SW 1271 (cell line): ENCODE measurements at regions not wholly inside any gene's neighbourhood (a gene's known extent, or its start where the extent isn't known, plus 50 kb on each side); places are given as distances from the start of the nearest gene placed in this dataset.
"Not testable (repeated sequence)": the region's sequence is repeated elsewhere in the genome, so short reads cannot be mapped to it uniquely, and the experiment has no call there.

Experiments
- DNase-seq, 2 experiments: peaks; one replicate each; lab custom pipeline; 2025; lab: John Stamatoyannopoulos, UW

DNA sequence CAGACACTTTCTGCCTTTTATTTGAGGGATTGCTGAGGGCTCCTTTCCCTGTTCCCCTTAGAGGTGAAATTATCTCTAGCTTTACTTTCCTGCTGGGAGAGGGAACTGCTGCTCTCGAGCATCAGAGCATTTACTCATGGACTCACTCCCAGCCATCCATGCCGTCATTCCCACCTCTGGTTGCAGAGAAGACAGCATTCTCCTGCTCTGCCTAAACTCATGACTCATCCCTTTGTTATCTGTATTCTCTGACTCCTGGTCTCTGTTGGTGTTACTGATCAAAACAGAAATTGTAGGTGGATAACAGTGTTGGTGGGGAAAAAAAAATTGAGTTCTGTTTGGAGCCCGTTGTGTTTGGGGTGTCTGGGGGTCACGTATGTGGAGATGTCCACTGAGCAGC, 159.3 kb downstream of the TTC8 start:
- peak; percentile 12 to 88 for DNase-seq

DNA sequence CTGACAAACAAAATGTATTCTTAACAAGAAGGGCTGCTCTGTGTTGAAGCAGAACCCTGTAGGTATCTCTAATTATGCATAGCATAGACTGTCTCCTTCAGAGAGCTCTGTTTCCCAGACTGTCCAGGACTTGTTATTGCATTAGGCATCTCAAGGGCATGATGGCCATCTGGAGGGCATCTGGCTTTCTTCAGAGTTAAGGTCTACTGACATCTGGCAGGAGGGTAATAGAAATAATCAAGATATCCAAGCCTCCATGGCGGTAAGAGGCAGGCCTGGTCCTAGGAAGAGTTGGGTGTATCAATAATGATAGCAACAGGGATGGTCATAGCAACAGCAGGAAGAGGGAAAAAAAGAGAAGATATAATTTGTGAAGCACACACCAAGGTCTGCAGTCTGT, 161.2 kb downstream of the TTC8 start:
- no peak for DNase-seq

DNA sequence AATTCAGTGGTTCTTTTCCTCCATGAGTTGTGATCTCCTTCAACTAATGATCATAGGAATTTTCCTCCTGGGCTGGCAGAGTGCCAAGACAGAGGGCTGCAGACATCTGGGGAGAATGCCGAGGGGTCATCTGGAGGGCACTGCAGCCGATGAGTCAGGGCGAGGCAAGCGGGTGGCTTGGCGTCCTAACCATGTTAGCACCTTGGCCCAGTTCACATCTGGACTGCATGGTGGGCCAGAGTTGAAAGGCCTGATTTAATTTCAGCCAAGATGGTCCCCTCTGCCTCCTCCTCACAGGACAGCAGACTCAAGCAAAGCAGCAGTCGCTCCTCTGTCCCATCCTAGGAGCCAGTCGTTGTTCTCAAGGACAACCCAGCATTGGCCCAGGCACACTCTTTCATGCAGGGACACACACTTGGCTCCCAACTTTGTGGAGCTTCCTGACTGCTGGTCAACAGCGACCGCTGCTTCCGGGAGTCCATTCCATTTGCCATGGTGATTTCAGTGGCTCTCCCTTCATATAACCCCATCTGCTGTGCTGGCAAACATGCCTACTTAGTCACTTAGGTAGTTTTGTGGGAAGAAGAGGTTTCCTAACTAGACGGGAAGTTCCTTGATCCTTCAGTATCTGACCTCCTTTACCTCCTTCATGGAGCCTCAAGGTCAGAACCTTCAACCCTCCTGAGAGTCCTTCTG, 161.8 kb downstream of the TTC8 start:
- peak in 1 of 2 experiments; percentile 40 for DNase-seq

DNA sequence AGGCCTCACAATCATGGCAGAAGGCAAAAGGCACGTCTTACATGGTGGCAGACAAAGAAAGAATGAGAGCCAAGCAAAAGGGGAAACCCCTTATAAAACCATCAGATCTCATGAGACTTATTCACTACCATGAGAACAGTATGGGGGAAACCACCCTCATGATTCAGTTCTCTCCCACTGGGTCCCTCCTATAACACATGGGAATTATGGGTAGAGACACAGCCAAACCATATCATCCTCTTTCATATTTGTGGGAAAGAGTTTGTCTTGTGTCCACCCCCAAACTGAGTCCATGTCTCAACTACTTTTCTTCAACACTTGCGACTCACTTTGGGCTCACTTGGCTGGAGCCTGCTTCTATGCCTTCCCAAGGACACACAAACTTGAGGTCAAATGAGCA, 162.5 kb downstream of the TTC8 start:
- DNase-seq, result not testable (repeated sequence)

DNA sequence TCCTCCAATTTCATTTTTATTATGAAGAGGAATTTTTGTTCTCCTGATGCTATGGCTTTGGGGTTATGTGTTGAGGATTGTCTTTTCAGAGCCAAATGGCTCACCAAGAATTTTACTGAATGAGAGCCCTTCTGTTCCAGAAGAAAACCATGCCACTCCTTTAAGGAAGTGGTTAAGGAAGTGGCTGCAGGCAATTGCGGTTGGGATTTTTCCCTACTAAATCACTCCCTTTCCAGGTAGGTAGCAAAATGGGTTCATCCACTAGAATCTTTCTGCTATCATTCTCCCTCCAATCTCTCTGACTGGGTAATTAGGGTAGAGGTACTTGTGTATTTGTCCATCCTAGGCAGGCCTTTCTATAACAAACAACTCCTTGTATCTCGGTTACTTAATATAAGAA, 163.1 kb downstream of the TTC8 start:
- peak in 1 of 2 experiments; percentile 5 for DNase-seq

DNA sequence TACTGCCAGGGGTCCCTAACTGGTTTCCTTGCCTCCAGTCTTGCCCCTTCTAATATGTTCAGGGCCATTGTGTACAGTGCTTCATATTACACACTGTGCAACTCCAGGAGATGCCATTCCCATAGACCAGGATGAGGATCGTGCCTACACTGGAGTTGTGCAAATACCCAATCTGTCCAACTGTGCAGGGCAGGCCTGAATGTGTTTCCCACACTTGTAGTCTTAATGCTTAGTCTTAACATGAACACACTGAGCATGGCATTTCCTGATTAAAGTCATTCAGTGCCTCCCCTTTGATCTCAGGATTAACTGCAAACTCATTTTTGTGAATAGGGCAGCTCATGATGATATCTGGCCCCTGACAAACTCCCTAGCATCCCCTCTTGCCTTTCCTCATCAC, 165.5 kb downstream of the TTC8 start:
- DNase-seq, result no peak

DNA sequence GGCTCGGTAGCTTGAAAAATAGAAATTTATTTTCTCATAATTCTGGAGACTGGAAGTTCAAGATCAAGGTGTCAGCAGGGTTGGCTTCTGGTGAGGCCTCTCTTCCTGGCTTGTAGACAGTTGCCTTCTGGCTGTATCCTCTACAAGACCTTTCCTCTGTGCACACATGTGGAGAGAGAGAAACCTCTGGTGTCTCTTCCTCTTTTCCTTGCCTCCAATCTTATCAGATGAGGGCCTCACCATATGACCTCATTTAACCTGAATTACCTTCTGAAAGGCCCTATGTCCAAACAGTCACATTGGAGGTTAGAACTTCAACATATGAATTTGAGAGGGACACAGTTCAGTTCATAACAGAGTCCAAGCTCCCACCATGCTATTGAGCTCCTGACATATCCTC, 166.4 kb downstream of the TTC8 start:
- DNase-seq, result no peak

DNA sequence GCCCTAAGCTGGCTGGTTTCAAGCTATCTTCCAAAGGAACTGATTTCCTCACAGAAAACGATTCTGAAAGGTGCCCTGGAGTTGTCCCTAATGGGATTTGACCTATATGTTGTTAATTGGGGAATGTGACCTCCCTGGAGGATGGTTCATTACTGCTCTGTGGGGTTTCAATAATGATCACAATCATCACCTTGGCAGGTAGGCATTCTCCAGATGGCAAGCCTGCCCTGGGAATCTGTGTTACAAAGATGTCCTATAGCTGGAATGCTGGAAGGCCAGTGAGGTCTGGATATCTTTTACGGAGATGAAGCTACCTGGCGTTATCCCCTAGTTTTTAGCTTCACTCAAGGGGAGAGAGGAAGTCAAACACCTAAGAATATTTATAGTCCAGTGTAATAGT, 167.6 kb downstream of the TTC8 start:
- no peak for DNase-seq

DNA sequence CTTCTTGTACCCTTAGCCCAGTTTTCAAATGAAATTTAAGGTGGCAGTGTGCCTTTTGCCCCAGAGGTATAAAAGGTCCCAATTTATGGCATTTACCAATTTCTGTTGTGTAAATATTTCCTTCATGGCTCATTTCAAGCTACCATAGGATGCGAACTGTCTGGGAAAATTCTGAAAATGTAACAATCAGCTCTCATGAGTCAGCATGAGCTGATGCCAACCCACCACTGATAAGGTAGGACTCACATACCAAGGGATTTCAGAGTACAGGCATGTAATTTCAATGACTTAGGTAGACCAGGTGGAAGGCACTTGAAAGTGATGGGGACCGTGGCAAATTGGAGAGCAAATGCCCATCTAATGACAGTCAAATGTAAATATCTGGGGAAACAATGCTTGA, 169.5 kb downstream of the TTC8 start:
- DNase-seq, result peak in 1 of 2 experiments; percentile 8

DNA sequence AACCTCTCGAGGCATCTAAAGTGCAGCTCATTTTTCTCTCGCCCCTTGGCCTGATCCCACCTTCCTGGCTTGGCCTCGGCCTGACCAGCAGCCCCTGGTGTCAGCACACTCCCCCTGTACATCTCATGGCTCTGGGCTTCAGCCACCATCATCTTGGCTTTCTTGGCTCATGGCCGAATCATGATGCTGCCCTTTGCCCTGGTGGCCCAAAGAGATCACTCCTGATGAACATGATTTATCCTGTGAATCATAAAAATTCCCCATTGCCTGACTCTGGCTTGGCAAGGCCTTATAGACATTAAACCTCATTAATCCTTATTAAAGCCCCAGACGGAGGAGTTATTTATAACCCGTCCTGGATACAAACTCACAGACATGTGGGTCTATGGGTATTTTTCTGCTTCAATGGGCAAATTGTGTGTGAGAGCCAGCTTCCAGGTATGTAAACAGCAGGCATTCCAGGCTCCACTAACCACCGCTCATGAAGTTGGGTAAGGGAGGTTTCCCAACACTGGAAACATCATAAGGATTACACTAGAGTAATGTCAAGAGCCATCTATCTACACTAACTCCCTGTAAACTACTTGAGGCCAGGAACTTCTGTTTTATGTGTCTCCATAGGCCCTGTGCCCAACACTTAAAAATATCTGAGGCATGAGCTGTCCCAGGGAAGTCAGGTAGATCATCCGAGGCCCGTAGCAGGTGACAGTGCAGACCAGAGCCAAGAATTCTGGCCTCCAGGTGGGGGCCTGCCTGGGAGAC, 171.2 kb downstream of the TTC8 start:
- no peak for DNase-seq

DNA sequence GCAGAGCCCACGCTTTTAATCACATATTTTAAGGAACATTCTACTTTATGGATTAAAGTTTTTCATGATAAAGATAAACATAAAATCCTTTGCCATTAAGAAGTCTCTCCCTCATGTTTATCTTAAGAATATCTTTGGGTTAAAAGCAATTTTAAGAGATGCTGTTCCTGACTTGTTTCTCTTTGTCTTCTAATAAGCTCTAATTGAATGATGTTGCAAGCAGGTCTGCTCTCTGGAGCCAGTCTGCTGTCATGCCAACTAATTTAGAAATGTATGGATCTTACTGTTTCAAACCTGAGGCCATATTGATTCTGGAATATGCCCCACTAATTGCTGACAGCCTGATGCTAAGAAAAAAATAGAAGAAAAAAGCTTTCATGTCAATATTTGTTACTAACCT, 173.6 kb downstream of the TTC8 start:
- DNase-seq, result no peak

DNA sequence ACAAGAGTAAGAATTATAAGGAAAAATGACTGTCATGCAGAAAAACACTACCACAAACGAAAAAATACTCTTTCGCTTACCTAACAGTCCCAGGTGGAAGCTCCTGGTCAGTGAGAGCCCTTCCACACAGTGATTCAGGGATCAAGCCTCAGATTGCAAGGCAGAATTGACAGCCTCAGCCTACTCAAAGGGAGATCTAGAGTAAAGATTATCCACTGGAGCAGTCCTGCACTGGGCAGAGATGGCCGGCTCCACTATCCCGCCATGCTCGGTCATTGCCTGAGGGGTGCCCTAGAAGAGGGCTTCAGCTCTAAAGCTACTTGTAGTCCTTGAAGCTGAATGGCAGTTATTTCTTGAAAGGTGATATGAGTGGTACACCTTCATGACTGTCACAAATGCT, 174.7 kb downstream of the TTC8 start:
- no peak for DNase-seq

DNA sequence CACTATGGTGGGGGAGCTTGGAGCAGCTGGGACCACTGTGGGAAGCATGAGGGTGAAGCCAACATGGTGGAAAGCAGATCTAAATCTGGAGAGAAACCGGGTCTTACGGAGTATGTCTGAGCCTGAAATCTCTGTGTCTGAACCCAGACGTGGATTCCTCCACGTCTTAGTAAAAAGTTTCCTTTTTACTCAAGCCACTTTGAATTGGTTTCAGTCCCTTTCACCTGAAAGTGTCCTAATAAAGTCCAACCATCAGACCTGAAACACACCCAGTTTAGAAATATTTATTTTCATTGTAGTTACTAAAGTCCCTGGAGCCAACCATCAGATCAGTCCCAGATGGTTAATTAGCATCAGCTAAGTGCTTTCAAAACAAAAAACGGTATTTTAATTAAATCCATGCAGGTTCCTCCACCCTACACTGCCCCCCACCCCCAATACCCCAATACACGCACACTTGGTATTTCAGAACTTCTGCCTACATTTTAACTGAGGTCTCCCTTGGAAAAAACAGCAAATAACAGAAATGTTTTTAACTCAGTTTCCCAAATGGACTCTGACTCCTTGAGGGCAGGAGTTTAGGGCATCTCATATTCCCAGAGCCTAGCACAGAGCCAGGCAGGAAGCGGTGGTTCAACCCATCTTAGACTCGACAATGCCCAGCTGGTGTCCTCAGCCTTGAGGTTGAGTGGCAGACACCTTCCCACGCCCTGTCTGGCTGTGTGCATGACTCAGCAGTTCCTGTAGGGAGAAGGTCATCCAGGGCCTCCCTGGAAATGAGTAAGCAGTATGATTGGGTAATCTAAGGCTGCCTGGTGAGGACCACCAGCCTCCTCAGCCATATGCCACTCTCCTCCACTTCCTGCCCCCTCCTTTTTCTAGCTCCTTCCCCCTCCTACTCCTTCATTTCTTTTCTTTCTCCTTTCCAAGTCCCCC, 175.8 kb downstream of the TTC8 start:
- DNase-seq, result peak; percentile 64 to 85

DNA sequence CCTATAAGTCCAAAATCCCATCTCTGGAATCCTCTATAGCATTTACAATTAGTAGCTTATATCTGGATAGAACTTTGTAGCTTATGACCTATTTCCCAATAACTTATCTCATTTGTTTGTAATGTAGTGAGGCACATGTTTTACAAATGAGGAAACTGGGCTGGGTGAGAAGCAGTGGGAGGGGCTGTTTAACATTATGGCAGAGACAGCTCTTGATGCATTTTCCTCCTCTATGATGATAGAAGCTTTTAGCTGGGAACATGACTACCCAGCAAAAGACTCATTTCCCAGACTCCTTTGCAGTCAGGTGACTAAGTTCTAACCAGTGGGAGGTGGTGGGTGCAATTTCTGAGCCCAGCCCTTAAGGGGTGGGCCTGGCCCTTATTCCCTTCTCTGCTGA, 179.7 kb downstream of the TTC8 start:
- no peak for DNase-seq

DNA sequence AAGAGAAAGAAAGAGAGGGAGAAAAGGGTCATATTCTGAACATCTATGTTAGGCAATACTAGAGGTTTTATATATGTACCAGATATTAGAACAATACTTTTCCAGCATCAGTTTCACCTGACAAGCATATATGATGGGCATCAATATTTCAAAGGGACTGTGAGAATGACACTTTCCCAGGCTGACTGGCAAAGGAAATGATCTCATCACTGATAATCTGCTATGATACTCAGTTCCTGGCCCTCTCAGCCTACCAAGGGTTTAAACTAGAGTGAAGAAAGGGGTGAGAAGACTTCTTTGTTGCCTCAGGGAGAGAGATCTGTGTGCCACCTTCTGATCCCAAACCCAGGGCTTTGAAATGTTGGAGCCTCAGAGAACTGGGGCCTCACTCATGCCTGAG, 183.5 kb downstream of the TTC8 start:
- DNase-seq, result no peak

DNA sequence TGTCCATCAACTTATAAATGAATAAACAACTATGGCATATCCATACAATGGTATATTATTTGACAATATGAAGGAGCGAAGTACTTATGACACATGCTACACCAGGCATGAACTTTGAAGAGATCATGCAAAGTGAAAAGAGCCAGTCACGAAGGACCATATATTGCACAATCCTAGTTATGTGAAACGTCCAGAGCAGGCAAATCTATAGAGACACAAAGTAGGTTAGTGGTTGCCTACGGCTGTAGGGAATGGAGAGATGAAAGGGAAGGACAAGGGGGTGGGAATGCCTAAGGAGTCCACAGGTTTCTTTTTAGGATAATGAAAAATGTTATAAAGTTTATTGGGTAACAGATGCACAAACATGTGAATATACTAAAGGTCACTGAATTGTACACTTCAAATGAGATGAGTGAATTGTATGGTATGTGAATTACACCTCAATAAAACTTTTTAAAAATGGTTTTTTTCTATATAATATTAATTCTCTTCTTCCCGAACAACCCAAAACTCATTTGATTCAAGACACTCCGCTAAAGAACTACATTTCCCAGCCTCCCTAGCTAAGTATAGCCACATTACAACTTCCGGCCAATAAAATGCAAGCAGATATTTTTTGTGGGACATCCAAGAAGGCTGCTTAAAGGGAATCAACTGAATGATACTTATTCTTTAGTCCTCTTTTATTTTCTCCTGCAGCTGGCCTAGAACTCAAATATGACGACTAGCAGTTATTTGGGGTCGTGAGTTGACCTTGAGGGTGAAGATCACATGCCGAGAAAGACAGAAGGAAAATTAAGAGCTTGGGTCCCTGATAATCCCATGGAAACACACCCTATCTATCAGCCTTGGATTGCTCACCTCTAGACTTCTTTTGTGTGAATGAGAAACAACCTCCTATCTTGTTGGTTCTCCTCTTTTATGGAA, 187.2 kb downstream of the TTC8 start:
- DNase-seq, result no peak

DNA sequence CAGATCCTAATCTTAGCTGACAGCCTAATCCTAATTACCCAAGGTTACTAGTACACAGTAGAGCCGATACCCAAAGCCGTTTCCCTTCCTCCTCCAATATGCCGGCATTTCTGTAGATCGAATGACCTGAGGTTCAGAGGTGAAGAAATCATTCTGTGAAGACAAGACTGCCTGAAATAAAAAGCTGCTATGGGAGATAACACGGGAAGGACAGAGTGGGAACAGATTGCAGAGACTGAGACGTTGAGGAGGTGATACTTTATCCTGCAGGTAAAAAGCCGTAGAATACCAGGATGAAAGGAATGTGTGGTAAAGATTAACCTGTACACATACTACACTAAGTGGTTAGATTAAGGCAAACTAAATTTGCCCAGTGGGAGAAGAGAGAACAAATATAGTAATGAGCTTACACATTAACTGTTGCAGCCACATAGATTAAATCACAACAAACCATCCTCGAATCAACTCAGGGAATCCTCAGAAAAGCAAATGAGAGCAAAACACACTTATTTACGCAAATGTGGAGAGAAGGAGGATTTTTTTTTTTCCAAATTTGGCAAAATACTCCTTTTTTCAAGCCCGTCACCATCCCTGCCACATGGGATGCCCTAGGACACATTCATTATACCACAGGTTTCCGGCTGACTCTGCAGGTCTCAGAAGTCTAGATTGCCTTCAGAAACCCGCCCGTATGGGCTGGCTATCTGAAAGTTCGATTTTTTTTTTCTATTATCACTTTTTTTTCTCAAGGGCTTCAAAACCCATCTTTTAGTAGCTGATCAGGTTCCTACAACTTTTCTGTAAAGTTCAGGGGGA, 188.0 kb downstream of the TTC8 start:
- DNase-seq, result no peak

DNA sequence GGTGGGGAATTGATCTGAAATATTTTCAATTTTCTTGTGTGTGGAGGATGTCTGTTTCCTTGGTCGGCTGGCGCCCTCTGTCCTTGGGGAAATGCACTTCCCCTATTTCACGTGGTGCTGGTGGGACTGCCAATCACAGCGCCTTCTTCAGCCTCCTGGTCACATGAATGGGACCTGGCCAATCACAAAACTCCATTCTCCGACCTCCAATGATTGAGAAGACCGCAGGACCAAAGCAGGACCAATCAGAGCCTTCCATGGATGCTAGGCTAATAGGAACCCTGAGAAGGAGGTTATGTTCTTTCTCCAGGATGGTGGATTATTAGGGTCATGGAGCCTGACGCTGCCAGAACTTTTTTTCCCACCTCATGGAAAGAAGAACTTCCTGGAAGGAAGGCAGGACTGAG, 188.7 kb downstream of the TTC8 start:
- peak in 1 of 2 experiments; percentile 33 for DNase-seq

DNA sequence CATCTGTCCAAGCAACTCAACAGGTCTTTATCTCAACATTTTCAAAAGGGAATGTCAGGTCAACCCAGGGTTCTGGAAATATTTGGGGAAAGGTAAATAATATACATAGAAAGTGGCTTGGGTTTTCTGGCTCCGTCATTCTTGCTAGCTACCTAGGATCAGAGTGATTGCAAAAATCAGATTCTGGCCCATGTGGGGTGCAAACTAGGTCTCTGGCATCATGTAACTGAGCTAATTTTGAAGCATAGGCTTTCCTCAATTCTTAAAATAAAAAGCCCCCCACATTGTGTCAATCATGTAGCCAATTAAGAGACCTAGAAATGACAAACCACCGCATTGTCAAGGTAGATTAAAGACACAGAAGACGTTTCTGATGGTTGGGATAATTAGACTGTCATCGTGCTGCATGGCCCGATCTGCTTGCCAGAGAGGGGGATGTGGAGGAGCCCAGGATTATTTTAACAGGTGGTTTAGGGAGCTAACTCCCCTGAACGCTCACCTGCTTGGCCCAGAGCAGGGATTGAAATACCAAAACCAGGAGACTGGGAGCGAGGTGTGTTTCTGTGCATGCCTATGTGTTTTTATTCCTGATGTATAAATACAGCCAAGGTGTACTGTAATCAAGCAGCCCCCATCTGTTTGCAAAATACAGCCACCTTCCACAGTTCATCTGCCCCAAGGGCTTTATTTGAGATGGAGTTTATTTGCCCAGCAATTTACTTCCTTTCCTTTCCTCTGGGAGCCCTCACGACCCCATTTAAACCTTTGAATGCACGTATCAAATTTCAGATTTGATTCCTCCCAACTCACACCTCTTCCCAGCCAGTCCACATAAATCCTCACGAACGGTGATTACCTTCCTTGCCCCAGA, 189.5 kb downstream of the TTC8 start:
- no peak for DNase-seq

DNA sequence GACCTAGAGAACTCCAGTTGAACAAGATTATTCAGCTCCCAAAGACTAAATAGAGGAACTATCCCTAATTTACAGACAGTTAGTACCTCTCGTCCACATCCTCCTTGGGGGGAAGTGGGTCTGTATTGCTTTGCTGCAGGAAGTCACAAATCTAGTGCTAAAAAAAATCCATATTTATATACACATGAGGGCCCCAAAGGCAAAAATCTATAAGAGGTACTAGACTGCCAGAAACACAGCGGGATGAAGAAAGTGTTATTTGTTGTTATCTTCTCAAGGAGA, 190.1 kb downstream of the TTC8 start:
- no peak for DNase-seq
